ENCODE measurements at regions not wholly inside any gene's neighbourhood (a gene's known extent, or its start where the extent isn't known, plus 50 kb on each side); places are given as distances from the start of the nearest gene placed in this dataset.

DNA sequence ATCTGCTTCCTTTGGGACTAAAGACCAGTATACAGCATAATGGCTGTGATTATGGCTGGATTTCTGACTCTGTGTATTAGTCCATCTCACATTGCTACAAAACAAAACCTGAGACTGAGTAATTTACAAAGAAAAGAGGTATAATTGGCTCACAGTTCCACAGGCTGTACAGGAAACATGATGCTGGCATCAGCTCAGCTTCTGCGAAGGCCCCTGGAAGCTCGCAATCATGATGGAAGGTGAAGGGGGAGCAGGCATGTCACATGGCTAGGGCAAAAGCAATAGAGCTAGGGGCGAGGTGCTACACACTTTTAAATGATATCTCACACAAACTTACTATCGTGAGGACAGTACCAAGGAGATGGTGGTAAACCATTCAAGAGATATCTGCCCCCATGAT is 68.0 kb upstream of the GADL1 start:
- TF ChIP-seq, protein P1, sequence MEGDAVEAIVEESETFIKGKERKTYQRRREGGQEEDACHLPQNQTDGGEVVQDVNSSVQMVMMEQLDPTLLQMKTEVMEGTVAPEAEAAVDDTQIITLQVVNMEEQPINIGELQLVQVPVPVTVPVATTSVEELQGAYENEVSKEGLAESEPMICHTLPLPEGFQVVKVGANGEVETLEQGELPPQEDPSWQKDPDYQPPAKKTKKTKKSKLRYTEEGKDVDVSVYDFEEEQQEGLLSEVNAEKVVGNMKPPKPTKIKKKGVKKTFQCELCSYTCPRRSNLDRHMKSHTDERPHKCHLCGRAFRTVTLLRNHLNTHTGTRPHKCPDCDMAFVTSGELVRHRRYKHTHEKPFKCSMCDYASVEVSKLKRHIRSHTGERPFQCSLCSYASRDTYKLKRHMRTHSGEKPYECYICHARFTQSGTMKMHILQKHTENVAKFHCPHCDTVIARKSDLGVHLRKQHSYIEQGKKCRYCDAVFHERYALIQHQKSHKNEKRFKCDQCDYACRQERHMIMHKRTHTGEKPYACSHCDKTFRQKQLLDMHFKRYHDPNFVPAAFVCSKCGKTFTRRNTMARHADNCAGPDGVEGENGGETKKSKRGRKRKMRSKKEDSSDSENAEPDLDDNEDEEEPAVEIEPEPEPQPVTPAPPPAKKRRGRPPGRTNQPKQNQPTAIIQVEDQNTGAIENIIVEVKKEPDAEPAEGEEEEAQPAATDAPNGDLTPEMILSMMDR (conservative IDR thresholded peaks at IDR 0.05; ENCODE audit: low read length) = no peak
- TF ChIP-seq EZH2phosphoT487 (IDR thresholded peaks at IDR 0.05; ENCODE audit: borderline replicate concordance) = no peak

Measured in Loucy (cell line).